Central memory CD8-positive, alpha-beta T cell (primary cell): ENCODE measurements at regions not wholly inside any gene's neighbourhood (a gene's known extent, or its start where the extent isn't known, plus 50 kb on each side); places are given as distances from the start of the nearest gene placed in this dataset.

ENCODE experiments used
- ATAC-seq: fragments of 150-1000 bp; cut with Tn5 transposase; replicated peaks from 2 replicates; pipeline ENCODE4 v1.10.0; 2022; ENCODE audit warnings: mild to moderate bottlenecking, moderate FRiP score, moderate number of reproducible peaks; ENCODE audit not compliant: poor library complexity, severe bottlenecking; ENCODE audit errors: extremely low read depth
- DNase-seq, 2 donors: peaks; one replicate each; pipeline ENCODE4 v3.0.0; 2021; ENCODE audit warnings: low spot score in 2 of 2
- H3K27ac Mint-ChIP-seq: one replicate; pipeline ENCODE4 v1.8.0; 2022; ENCODE audit warnings: low read depth, mild to moderate bottlenecking, moderate library complexity, mixed read lengths
- H3K27me3 Mint-ChIP-seq: one replicate; pipeline ENCODE4 v1.8.0; 2022; ENCODE audit warnings: mixed read lengths
- H3K36me3 Mint-ChIP-seq: one replicate; pipeline ENCODE4 v1.8.0; 2022; ENCODE audit warnings: mild to moderate bottlenecking, moderate library complexity, mixed read lengths; ENCODE audit not compliant: insufficient read depth
- H3K4me1 Mint-ChIP-seq: one replicate; pipeline ENCODE4 v1.8.0; 2022; ENCODE audit warnings: mixed read lengths
- H3K4me3 Mint-ChIP-seq: one replicate; pipeline ENCODE4 v1.8.0; 2022; ENCODE audit warnings: mild to moderate bottlenecking, moderate library complexity, mixed read lengths
- H3K9me3 Mint-ChIP-seq: one replicate; pipeline ENCODE4 v1.8.0; 2022; ENCODE audit warnings: mixed read lengths

DNA sequence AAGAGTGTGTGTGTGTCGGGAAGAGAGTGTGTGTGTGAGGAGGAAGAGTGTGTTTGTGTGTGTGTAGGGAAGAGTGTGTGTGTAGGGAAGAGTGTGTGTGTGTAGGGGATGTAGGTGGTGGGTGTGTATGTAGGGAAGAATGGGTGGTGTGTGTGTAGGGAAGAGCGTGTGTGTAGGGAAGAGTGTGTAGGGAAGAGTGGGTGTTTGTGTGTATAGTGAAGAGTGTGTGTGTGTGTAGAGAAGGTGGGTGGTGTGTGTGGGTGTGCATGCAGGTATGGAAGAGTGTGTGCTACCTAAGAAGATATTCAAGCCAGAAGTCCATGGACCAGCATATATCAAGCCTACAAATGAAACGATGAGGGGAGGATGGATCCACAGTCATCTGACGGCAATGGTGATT lies 265.8 kb downstream of the FGF9 start:
- DNase-seq, result no peak
- no peaks in the 10 kb centered on the region for H3K4me1 Mint-ChIP-seq
- H3K36me3 Mint-ChIP-seq, result no peaks in the 10 kb centered on the region
- no peak overlapping the region for H3K27ac Mint-ChIP-seq
- H3K27me3 Mint-ChIP-seq, result no peaks in the 10 kb centered on the region
- H3K4me3 Mint-ChIP-seq, result no peak overlapping the region
- ATAC-seq, result no peak
- H3K9me3 Mint-ChIP-seq, result no peaks in the 10 kb centered on the region

DNA sequence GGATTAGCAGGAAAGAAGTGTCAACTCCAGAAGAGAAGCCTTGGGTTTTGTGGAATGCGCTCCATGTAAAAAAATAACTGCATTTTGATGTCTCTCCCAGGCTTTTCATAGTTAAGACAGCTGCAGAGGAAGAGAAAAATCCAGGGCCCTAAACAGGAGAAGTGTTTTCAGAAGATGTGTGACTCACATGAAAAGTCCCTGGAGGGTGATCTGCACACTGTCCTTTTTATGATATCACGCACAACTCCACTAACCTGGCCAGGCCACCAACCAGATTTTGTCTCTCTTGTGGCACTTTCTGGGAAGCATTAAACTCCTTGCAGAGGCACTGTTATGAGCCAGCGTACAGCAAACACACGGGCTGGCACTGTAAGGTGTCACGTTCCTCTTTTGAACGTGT lies 267.3 kb downstream of the FGF9 start:
- no peak for DNase-seq
- Mint-ChIP-seq H3K4me3 (no peak overlapping the region), H3K9me3 (no peaks in the 10 kb centered on the region), H3K36me3 (peaks cover 2% of the 10 kb centered on the region), H3K27me3 (no peaks in the 10 kb centered on the region), H3K4me1 (no peaks in the 10 kb centered on the region), H3K27ac (no peak overlapping the region)
- ATAC-seq, result no peak

GRCh38 chr13:21938636-21939035 lies 267.8 kb downstream of the FGF9 start:
- Mint-ChIP-seq H3K36me3 (peaks cover 2% of the 10 kb centered on the region), H3K9me3 (no peaks in the 10 kb centered on the region), H3K4me3 (no peak overlapping the region), H3K4me1 (no peaks in the 10 kb centered on the region), H3K27me3 (no peaks in the 10 kb centered on the region), H3K27ac (no peak overlapping the region)
- DNase-seq, result no peak
- no peak for ATAC-seq

- Mint-ChIP-seq H3K4me3 (no peak overlapping the region), H3K27me3 (no peaks in the 10 kb centered on the region), H3K27ac (no peak overlapping the region), H3K4me1 (no peaks in the 10 kb centered on the region), H3K9me3 (no peaks in the 10 kb centered on the region), H3K36me3 (peaks cover 3% of the 10 kb centered on the region)
- ATAC-seq (no peak), DNase-seq (no peak)
These were observed 271.2 kb downstream of the FGF9 start for GRCh38 chr13:21942061-21942460.

DNA sequence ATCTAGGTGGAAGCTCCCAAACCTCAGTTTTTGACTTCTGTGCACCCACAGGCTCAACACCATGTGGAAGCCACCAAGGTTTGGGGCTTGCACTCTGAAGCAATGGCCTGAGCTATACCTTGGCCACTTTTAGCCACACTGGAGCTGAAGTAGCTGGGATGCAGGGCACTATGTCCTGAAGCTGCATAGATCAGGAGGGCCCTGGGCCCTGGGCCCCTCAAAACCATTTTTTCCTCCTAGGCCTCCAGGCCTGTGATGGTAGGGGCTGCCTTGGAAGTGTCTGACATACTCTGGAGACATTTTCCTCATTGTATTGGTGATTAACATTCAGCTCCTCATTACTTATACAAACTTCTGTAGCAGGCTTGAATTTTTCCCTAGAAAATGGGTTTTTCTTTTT lies 273.7 kb downstream of the FGF9 start:
- Mint-ChIP-seq H3K36me3 (peaks cover 3% of the 10 kb centered on the region), H3K9me3 (no peaks in the 10 kb centered on the region), H3K27me3 (no peaks in the 10 kb centered on the region), H3K27ac (no peak overlapping the region), H3K4me3 (no peak overlapping the region), H3K4me1 (peaks cover 5% of the 10 kb centered on the region)
- DNase-seq (no peak), ATAC-seq (no peak)

DNA sequence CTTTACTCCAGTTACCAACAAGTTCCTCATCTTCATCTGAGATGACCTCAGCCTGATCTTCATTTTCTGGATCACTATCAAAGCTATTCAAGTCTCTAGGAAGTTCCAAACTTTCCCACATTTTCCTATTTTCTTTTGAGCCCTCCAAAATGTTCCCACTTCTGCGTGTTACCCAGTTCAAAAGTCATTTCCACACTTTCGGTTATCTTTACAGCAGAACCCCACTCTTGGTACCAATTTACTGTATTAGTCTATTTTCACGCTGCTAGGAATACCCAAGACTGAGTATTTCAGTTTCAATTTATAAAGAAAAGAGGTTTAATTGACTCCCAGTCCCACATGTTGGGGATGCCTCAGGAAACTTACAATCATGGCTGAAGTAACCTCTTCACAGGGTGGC lies 274.3 kb downstream of the FGF9 start:
- Mint-ChIP-seq H3K36me3 (peaks cover 3% of the 10 kb centered on the region), H3K27me3 (no peaks in the 10 kb centered on the region), H3K27ac (no peak overlapping the region), H3K4me3 (no peak overlapping the region), H3K9me3 (no peaks in the 10 kb centered on the region), H3K4me1 (peaks cover 5% of the 10 kb centered on the region)
- DNase-seq (no peak), ATAC-seq (no peak)

DNA sequence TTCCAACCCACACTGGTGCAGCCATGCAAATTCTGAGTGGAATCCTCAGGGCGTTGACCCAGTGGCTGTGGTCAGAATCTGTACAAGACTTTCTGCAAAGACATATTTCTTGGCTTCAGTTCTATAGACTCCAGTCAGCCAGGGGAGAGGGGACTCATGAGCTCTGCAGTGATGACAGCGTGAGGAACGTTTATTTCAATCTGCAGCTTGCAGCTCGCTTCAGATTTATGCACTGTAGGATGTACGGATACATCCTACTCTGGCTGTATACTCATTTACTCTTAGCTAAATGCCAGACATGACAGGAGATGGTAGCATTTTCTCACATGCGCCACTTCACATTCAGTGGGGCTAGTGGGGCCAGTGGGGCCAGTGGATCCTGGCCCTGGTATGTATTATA lies 276.1 kb downstream of the FGF9 start:
- DNase-seq (no peak), ATAC-seq (no peak)
- no peak overlapping the region for H3K4me3 Mint-ChIP-seq
- H3K9me3 Mint-ChIP-seq, result no peaks in the 10 kb centered on the region
- peaks cover 5% of the 10 kb centered on the region for H3K4me1 Mint-ChIP-seq
- peaks cover 2% of the 10 kb centered on the region for H3K36me3 Mint-ChIP-seq
- no peaks in the 10 kb centered on the region for H3K27me3 Mint-ChIP-seq
- no peak overlapping the region for H3K27ac Mint-ChIP-seq

DNA sequence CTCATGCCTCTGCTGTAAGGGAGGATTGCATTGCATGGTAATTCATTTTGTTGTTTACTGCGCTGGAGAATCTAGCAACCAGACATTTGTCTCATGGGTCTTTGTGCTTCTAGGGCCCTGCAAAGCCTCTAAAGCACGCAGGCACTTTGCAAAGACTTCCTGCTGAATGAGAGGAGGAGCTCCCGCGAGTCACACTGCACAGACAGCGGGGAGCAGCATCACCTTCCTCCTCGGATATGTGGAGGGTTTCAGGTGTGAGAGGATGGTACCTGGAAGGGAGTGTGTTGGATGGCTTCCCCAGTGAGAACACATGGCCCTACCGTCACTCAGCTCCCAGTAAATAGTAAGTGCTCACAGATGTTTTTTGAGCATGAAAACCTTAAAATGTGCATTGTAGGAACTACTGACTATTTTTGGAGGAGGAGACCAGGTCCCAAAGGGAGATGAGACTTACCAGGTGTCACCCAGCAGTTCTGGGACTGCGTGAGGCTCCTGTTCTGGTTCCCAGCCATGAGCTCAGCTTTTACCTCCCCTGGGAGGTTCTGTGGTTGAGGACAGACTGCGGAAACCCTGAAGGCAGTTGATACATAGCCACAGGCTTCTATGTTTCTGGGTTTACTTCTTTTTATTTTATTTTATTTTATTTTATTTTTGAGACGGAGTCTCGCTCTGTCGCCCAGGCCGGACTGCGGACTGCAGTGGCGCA lies 278.0 kb downstream of the FGF9 start:
- H3K36me3 Mint-ChIP-seq, result peaks cover 2% of the 10 kb centered on the region
- peaks cover 5% of the 10 kb centered on the region for H3K4me1 Mint-ChIP-seq
- H3K27me3 Mint-ChIP-seq, result no peaks in the 10 kb centered on the region
- no peak overlapping the region for H3K4me3 Mint-ChIP-seq
- DNase-seq (no peak), ATAC-seq (no peak)
- no peak overlapping the region for H3K27ac Mint-ChIP-seq
- H3K9me3 Mint-ChIP-seq, result no peaks in the 10 kb centered on the region

DNA sequence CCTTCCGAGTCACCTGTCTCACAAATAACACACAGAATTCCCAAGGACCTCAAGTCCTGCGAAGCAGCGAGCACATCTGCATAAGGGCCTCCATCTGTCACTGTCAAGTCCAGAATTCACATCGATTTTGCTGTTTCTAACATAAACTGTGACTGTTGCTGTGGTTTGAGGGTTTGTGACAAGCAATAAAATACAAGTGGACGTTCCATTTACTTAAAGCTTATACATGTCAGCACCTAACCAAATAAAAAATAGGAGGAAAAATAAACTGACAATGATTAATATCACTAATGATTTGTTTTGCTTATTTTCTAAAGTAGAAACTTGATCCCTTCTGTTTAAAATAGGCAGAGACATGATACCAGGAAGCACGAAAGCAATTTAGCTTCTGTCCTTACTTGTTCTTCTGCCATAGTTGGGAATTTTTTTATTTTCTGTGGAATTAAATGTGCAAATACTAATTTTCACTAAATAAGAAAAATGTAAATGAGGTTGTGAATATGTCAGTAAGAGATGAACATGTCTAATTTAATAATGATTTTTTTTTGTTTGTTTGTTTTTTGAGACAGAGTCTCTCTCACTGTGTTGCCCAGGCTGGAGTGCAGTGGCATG lies 279.1 kb downstream of the FGF9 start:
- no peaks in the 10 kb centered on the region for H3K9me3 Mint-ChIP-seq
- ATAC-seq, result no peak

DNA sequence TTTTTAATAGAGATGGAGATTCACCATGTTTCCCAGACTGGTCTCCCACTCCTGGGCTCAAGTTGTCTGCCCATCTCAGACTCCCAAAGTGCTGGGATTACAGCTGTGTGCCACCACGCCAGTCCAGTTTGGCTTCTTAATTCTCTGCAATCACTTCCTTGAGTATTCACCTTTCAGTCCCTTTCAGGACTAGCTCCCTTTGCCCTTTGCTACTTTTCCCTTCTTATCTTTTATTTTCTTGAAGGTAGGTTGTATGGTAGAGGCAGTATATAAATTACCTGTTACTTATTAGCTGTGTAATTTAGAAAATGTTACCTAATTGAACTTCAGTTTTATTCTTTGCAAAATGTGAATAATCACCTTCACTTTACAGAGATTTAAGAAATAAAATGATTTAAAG lies 285.8 kb downstream of the FGF9 start:
- Mint-ChIP-seq H3K4me1 (no peaks in the 10 kb centered on the region), H3K36me3 (no peaks in the 10 kb centered on the region), H3K27ac (no peak overlapping the region), H3K27me3 (peaks cover 43% of the 10 kb centered on the region), H3K9me3 (no peaks in the 10 kb centered on the region), H3K4me3 (no peak overlapping the region)
- no peak for ATAC-seq
- no peak for DNase-seq

More for the DNA sequence above, 279.1 kb downstream of the FGF9 start:
- Mint-ChIP-seq H3K36me3 (peaks cover 2% of the 10 kb centered on the region), H3K4me3 (no peak overlapping the region), H3K27ac (no peak overlapping the region), H3K27me3 (peaks cover 4% of the 10 kb centered on the region), H3K4me1 (peaks cover 5% of the 10 kb centered on the region)
- DNase-seq, result no peak

DNA sequence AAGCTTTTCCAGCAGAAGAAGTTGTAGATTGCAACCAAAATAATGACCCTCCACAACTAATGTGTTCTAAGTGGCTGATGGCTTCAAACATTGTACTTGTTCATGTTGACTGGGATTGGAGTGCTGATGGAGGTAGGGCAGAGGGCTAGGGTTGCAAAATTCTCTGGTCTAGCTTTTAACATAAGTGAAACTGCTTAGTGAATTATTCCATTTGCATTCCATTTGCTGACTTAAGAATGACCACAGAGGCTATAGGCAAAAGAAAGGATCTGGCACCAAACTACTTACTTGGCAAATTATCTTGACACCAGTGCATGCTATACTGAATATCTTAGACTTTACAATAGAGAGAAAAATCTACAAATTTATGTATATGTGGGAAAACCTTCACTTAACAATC lies 287.0 kb downstream of the FGF9 start:
- Mint-ChIP-seq H3K36me3 (no peaks in the 10 kb centered on the region), H3K4me3 (no peak overlapping the region), H3K9me3 (no peaks in the 10 kb centered on the region), H3K27me3 (peaks cover 43% of the 10 kb centered on the region), H3K4me1 (no peaks in the 10 kb centered on the region), H3K27ac (no peak overlapping the region)
- ATAC-seq, result no peak
- DNase-seq, result no peak

DNA sequence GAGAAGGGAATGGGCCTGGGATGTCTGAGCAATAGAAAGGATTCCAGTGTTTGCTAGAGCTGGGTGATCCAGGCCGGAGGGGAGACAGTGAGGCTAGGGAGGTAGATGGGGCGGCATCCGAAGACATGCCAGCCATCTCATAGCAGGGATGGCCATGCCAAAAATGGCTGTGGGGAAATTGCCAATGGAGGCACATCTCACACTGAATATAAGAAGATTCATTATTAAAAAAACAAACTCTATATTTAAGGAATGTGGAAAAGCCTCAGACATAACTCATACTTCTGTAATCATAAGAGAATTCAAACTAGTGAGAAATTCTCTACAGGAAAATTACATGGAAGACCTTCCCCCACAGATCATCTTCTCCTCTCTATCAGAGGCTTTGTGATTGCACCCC lies 289.2 kb downstream of the FGF9 start:
- H3K36me3 Mint-ChIP-seq, result no peaks in the 10 kb centered on the region

GRCh38 chr13:21964686-21965085 lies 293.8 kb downstream of the FGF9 start:
- Mint-ChIP-seq H3K27me3 (peaks cover 18% of the 10 kb centered on the region), H3K4me3 (no peak overlapping the region), H3K36me3 (no peaks in the 10 kb centered on the region), H3K4me1 (no peaks in the 10 kb centered on the region), H3K9me3 (no peaks in the 10 kb centered on the region), H3K27ac (no peak overlapping the region)
- ATAC-seq (no peak), DNase-seq (no peak)

More for the DNA sequence above, 289.2 kb downstream of the FGF9 start:
- DNase-seq, result no peak
- H3K9me3 Mint-ChIP-seq, result no peaks in the 10 kb centered on the region
- peaks cover 48% of the 10 kb centered on the region for H3K27me3 Mint-ChIP-seq
- H3K4me3 Mint-ChIP-seq, result no peak overlapping the region
- ATAC-seq, result no peak
- H3K27ac Mint-ChIP-seq, result no peak overlapping the region
- no peaks in the 10 kb centered on the region for H3K4me1 Mint-ChIP-seq
